Astrocyte of the cerebellum (primary cell): ENCODE measurements at regions not wholly inside any gene's neighbourhood (a gene's known extent, or its start where the extent isn't known, plus 50 kb on each side); places are given as distances from the start of the nearest gene placed in this dataset.

Experiments
- DNase-seq: peaks from one replicate; pipeline ENCODE4 v3.0.0-alpha.2; 2011; ENCODE audit warnings: low read depth
- H3K4me3 ChIP-seq: 2 replicates; pipeline ENCODE4 v1.5.1; 2011; ENCODE audit warnings: mild to moderate bottlenecking, low read depth, low read length, moderate library complexity
- CTCF ChIP-seq: IDR thresholded peaks from 2 replicates; pipeline ENCODE4 v1.5.1; 2012; ENCODE audit warnings: low read length, low read depth, moderate library complexity, mild to moderate bottlenecking; ENCODE audit errors: missing control alignments
- in situ Hi-C: cut with HindIII; loops from 2 replicates; pipeline ENCODE4 v1.10.0; 2017; ENCODE audit warnings: low sequenced_read_pairs

GRCh38 chr4:13710246-13710885 lies 82.8 kb upstream of the BOD1L1 start:
- in situ Hi-C loops = no loop called here
- no peak for DNase-seq
- TF ChIP-seq CTCF = no peak
- no peak overlapping the region for H3K4me3 ChIP-seq

- H3K4me3 ChIP-seq = no peak overlapping the region
- in situ Hi-C loops = no loop called here
- DNase-seq = no peak
- TF ChIP-seq CTCF = no peak
Observed at GRCh38 chr4:13711233-13711785, 83.8 kb upstream of the BOD1L1 start.

GRCh38 chr4:13721894-13722293 lies 94.4 kb upstream of the BOD1L1 start:
- no peak for TF ChIP-seq CTCF
- in situ Hi-C loops = no loop called here
- H3K4me3 ChIP-seq = no peak overlapping the region
- no peak for DNase-seq

GRCh38 chr4:13722649-13723048 lies 95.1 kb upstream of the BOD1L1 start:
- no peak overlapping the region for H3K4me3 ChIP-seq
- TF ChIP-seq CTCF = no peak
- no peak for DNase-seq
- in situ Hi-C loops = no loop called here

GRCh38 chr4:13728761-13729160 lies 101.2 kb upstream of the BOD1L1 start:
- in situ Hi-C loops = no loop called here
- TF ChIP-seq CTCF = no peak
- H3K4me3 ChIP-seq = no peak overlapping the region
- no peak for DNase-seq

- TF ChIP-seq CTCF = no peak
- in situ Hi-C loops = no loop called here
- no peak for DNase-seq
- H3K4me3 ChIP-seq = no peak overlapping the region
Observed at GRCh38 chr4:13731019-13731418, 103.5 kb upstream of the BOD1L1 start.
